ENCODE measurements at regions not wholly inside any gene's neighbourhood (a gene's known extent, or its start where the extent isn't known, plus 50 kb on each side); places are given as distances from the start of the nearest gene placed in this dataset.

DNA sequence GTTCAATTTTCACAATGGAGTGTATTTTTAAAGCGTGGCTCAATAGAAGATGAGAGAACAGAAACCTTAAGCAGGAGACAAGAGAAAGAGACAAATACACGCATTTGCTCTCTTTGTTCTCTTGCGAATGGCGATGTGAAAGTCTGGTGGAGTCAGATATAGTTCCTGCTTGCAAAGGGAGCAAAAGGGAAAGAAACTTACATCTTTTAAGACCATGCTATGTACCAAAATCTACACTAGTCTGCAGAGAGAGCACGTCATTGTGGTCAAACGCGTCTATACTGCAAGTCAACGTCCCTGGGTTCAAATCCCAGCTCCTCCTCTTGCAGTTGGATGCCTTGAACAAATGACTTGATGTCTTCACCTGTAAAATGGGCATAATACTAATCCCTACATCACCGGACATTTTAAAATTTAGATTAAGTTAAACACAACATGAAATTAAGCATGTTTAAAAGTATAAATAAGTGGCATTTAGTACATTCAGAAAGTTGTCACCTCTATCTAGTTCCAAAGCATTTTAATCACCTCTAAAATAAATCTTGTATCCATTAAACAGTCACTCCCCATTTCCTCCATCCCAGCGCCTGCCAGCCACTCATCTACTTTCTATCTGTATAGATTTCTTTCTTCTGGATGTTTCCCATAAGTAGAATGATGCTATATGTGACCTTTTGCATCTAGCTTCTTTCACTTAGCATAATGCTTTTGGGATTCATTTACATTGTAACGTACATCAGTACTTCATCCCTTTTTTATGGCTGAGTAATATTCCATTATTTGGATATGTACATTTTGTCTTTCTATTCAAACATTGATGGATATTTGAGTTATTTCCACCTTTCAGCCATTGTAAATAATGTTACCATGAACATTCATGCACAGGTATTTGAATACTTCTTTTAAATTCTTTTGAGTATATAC, 406.9 kb downstream of the TMEM114 start:
- Histone ChIP-seq H3K4me1 (ENCODE audit: low read length) (no peaks in the 10 kb centered on the region), H3K4me3 (ENCODE audit: low read length) (no peak overlapping the region), H3K4me2 (ENCODE audit: low read depth, low read length) (no peak overlapping the region), H3K9me2 (replicated peaks; ENCODE audit: insufficient read depth, low read length) (no peaks in the 10 kb centered on the region), H4K20me1 (ENCODE audit: insufficient read depth, low read length) (no peaks in the 10 kb centered on the region), H3K27me3 (replicated peaks; ENCODE audit: insufficient read depth, low read length) (no peaks in the 10 kb centered on the region), H3F3A (ENCODE audit: insufficient read depth, low read length) (no peaks in the 10 kb centered on the region), H3K36me3 (replicated peaks; ENCODE audit: insufficient read depth, low read length) (no peaks in the 10 kb centered on the region), H3K27ac (ENCODE audit: low read length) (no peak overlapping the region), H3K79me2 (ENCODE audit: low read length) (no peaks in the 10 kb centered on the region), H3K9me3 (replicated peaks; ENCODE audit: insufficient read depth, low read length) (no peaks in the 10 kb centered on the region), H2AFZ (ENCODE audit: low read length) (no peak overlapping the region), H3K9ac (ENCODE audit: low read length) (no peak overlapping the region)
- no peak for DNase-seq
- TF ChIP-seq, protein P1, sequence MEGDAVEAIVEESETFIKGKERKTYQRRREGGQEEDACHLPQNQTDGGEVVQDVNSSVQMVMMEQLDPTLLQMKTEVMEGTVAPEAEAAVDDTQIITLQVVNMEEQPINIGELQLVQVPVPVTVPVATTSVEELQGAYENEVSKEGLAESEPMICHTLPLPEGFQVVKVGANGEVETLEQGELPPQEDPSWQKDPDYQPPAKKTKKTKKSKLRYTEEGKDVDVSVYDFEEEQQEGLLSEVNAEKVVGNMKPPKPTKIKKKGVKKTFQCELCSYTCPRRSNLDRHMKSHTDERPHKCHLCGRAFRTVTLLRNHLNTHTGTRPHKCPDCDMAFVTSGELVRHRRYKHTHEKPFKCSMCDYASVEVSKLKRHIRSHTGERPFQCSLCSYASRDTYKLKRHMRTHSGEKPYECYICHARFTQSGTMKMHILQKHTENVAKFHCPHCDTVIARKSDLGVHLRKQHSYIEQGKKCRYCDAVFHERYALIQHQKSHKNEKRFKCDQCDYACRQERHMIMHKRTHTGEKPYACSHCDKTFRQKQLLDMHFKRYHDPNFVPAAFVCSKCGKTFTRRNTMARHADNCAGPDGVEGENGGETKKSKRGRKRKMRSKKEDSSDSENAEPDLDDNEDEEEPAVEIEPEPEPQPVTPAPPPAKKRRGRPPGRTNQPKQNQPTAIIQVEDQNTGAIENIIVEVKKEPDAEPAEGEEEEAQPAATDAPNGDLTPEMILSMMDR (IDR thresholded peaks at IDR 0.05; ENCODE audit: low read length) = no peak
- TF ChIP-seq EZH2 (optimal IDR thresholded peaks at IDR 0.05; ENCODE audit: low read depth, low read length) (no peak), EZH2phosphoT487 (IDR thresholded peaks at IDR 0.05; ENCODE audit: low read length) (no peak)

DNA sequence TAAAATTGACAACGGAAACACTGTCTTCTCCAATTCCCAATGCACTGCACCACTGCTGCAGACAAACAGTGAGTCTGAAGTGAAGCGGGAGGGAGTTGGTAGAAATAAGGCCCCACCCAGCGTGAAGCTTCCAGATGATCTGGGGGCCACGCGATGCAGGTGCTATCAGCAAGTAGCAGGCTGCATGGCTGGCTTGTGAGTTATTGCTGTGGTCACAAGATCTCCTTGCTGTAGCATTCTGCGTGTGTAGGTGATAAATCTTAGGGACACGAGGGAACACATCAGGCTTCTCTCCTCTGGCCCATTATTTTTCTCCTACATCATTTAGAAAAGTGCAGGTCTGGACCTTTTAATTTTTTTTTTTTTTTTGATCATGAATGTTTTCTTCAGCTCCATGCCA, 407.6 kb downstream of the TMEM114 start:
- no peak overlapping the region for H2AFZ ChIP-seq (ENCODE audit: low read length)
- TF ChIP-seq EZH2phosphoT487 (IDR thresholded peaks at IDR 0.05; ENCODE audit: low read length) (no peak), EZH2 (optimal IDR thresholded peaks at IDR 0.05; ENCODE audit: low read depth, low read length) (no peak)
- TF ChIP-seq, protein P1 (IDR thresholded peaks at IDR 0.05; ENCODE audit: low read length) = no peak

DNA sequence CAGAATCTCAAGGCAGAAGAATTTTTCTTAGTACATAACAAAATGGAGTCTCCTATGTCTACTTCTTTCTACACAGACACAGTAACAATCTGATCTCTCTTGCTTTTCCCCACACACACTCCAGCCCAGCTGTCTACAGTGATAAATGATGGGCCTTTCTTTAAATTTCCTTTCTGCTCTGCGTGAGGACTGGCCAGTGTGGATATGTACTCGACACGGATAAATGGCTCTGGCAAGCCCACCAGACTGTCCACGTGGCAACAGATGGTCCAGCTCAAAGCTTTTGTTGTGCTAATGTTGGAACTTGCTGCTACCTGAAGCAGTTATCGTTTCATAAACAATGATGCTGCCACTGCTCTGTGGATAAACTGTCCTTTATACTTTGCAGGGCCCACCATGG, 410.7 kb downstream of the TMEM114 start:
- TF ChIP-seq EZH2phosphoT487 (IDR thresholded peaks at IDR 0.05; ENCODE audit: low read length) = no peak
- TF ChIP-seq, protein P1 (IDR thresholded peaks at IDR 0.05; ENCODE audit: low read length) = no peak
- no peak for TF ChIP-seq EZH2 (optimal IDR thresholded peaks at IDR 0.05; ENCODE audit: low read depth, low read length)
- H4K20me1 ChIP-seq (ENCODE audit: insufficient read depth, low read length) = no peaks in the 10 kb centered on the region
- H3K9me2 ChIP-seq (replicated peaks; ENCODE audit: insufficient read depth, low read length) = no peaks in the 10 kb centered on the region
- H2AFZ ChIP-seq (ENCODE audit: low read length) = no peak overlapping the region
- no peak overlapping the region for H3K27ac ChIP-seq (ENCODE audit: low read length)
- no peak overlapping the region for H3K9ac ChIP-seq (ENCODE audit: low read length)
- H3F3A ChIP-seq (ENCODE audit: insufficient read depth, low read length) = no peaks in the 10 kb centered on the region
- no peak for DNase-seq
- no peak overlapping the region for H3K4me2 ChIP-seq (ENCODE audit: low read depth, low read length)
- no peak overlapping the region for H3K4me3 ChIP-seq (ENCODE audit: low read length)
- no peaks in the 10 kb centered on the region for H3K79me2 ChIP-seq (ENCODE audit: low read length)
- no peaks in the 10 kb centered on the region for H3K27me3 ChIP-seq (replicated peaks; ENCODE audit: insufficient read depth, low read length)
- H3K9me3 ChIP-seq (replicated peaks; ENCODE audit: insufficient read depth, low read length) = no peaks in the 10 kb centered on the region
- H3K36me3 ChIP-seq (replicated peaks; ENCODE audit: insufficient read depth, low read length) = no peaks in the 10 kb centered on the region
- no peaks in the 10 kb centered on the region for H3K4me1 ChIP-seq (ENCODE audit: low read length)

More for the DNA sequence above, 407.6 kb downstream of the TMEM114 start:
- no peaks in the 10 kb centered on the region for H3K27me3 ChIP-seq (replicated peaks; ENCODE audit: insufficient read depth, low read length)
- no peaks in the 10 kb centered on the region for H3K79me2 ChIP-seq (ENCODE audit: low read length)
- H3K4me1 ChIP-seq (ENCODE audit: low read length) = no peaks in the 10 kb centered on the region
- no peaks in the 10 kb centered on the region for H4K20me1 ChIP-seq (ENCODE audit: insufficient read depth, low read length)
- H3K36me3 ChIP-seq (replicated peaks; ENCODE audit: insufficient read depth, low read length) = no peaks in the 10 kb centered on the region
- H3K9me2 ChIP-seq (replicated peaks; ENCODE audit: insufficient read depth, low read length) = no peaks in the 10 kb centered on the region
- H3F3A ChIP-seq (ENCODE audit: insufficient read depth, low read length) = no peaks in the 10 kb centered on the region
- H3K27ac ChIP-seq (ENCODE audit: low read length) = no peak overlapping the region
- no peak for DNase-seq
- no peak overlapping the region for H3K4me2 ChIP-seq (ENCODE audit: low read depth, low read length)
- H3K4me3 ChIP-seq (ENCODE audit: low read length) = no peak overlapping the region
- no peaks in the 10 kb centered on the region for H3K9me3 ChIP-seq (replicated peaks; ENCODE audit: insufficient read depth, low read length)
- H3K9ac ChIP-seq (ENCODE audit: low read length) = no peak overlapping the region

All from MM.1S (cell line).